OCI-LY7 (cell line): ENCODE measurements at regions not wholly inside any gene's neighbourhood (a gene's known extent, or its start where the extent isn't known, plus 50 kb on each side); places are given as distances from the start of the nearest gene placed in this dataset.

Experiments used
- BruUV-seq: library from RNA; stranded (reverse); fragments of 400-500 nt; replicated peaks from 2 replicates; lab custom pipeline; 2021; lab: Mats Ljungman, UMichigan
- CTCF ChIA-PET: fragments of 300-600 bp; sonication (Branson Sonifier 250); formaldehyde crosslinking; loops from one replicate; lab custom pipeline; 2022; ENCODE audit warnings: antibody characterized with exemption; ENCODE audit not compliant: unreplicated experiment; lab: Charles Lee
- POLR2A ChIA-PET: fragments of 300-600 bp; sonication (Branson Sonifier 250); formaldehyde crosslinking; loops from one replicate; lab custom pipeline; 2022; ENCODE audit warnings: antibody characterized with exemption; lab: Charles Lee
- DNase-seq: peaks from one replicate; pipeline ENCODE4 v3.0.0-alpha.2; 2015; ENCODE audit warnings: low spot score
- H2AFZ ChIP-seq: fragments of 200-600 bp; sonication (generic), shearing (Covaris generic); 2 replicates; pipeline ENCODE4 v1.6.1; 2014; ENCODE audit warnings: mild to moderate bottlenecking, antibody characterized with exemption, low read length, moderate library complexity
- H3K27ac ChIP-seq: fragments of 200-600 bp; sonication (generic); 2 replicates; pipeline ENCODE4 v1.5.1; 2014; ENCODE audit warnings: mixed run types, low read depth, mild to moderate bottlenecking, moderate library complexity, low read length, inconsistent platforms; ENCODE audit not compliant: poor library complexity, severe bottlenecking
- H3K36me3 ChIP-seq: fragments of 200-600 bp; sonication (generic); 2 replicates; pipeline ENCODE4 v1.6.1; 2014; ENCODE audit warnings: mild to moderate bottlenecking, antibody characterized with exemption, low read length, moderate library complexity, mixed read lengths; ENCODE audit not compliant: insufficient read depth
- H3K4me1 ChIP-seq: fragments of 200-600 bp; sonication (generic); 2 replicates; pipeline ENCODE4 v1.5.1; 2014; ENCODE audit warnings: mild to moderate bottlenecking, low read length; ENCODE audit not compliant: insufficient read depth, poor library complexity, severe bottlenecking
- H3K4me2 ChIP-seq: fragments of 200-600 bp; sonication (generic); 2 replicates; pipeline ENCODE4 v1.6.1; 2014; ENCODE audit warnings: mild to moderate bottlenecking, low read length
- H3K4me3 ChIP-seq: fragments of 200-600 bp; sonication (generic); 2 replicates; pipeline ENCODE4 v1.5.1; 2014; ENCODE audit warnings: mild to moderate bottlenecking, low read depth, low read length; ENCODE audit not compliant: poor library complexity, severe bottlenecking
- H3K79me2 ChIP-seq: fragments of 200-600 bp; sonication (generic); 2 replicates; pipeline ENCODE4 v1.6.1; 2016; ENCODE audit warnings: low read depth, mild to moderate bottlenecking, low read length, moderate library complexity, mixed read lengths; ENCODE audit not compliant: insufficient read depth
- H3K9me2 ChIP-seq: fragments of 200-600 bp; sonication (generic); 2 replicates; pipeline ENCODE4 v1.6.1; 2016; ENCODE audit warnings: mild to moderate bottlenecking, low read length, mixed read lengths; ENCODE audit not compliant: insufficient read depth
- H3K9me3 ChIP-seq: fragments of 200-600 bp; sonication (generic); 2 replicates; pipeline ENCODE4 v1.6.1; 2014; ENCODE audit warnings: mild to moderate bottlenecking, mixed run types, low read length, mixed read lengths
- H4K20me1 ChIP-seq: fragments of 200-600 bp; sonication (generic); 2 replicates; pipeline ENCODE4 v1.6.1; 2014; ENCODE audit warnings: mild to moderate bottlenecking, antibody characterized with exemption, low read length, moderate library complexity, mixed read lengths; ENCODE audit not compliant: insufficient read depth
- EZH2phosphoT487 ChIP-seq: fragments of 200-600 bp; sonication (generic); IDR thresholded peaks from 2 replicates; pipeline ENCODE4 v1.6.1; 2018; ENCODE audit warnings: low read depth, borderline replicate concordance, mild to moderate bottlenecking, mixed run types, antibody characterized with exemption, low read length, moderate library complexity, mixed read lengths
- intact Hi-C: fragments of 100-400 bp; cut with micrococcal nuclease; formaldehyde crosslinking; loops from one replicate; pipeline ENCODE4 v1.10.0; 2022; ENCODE audit not compliant: unreplicated experiment
- TF ChIP-seq, protein P1 (sequence below): fragments of 200-600 bp; sonication (generic); conservative IDR thresholded peaks from 2 replicates; pipeline ENCODE4 v1.5.1; 2014; ENCODE audit warnings: mild to moderate bottlenecking, antibody characterized with exemption, low read length, moderate library complexity, mixed read lengths

DNA sequence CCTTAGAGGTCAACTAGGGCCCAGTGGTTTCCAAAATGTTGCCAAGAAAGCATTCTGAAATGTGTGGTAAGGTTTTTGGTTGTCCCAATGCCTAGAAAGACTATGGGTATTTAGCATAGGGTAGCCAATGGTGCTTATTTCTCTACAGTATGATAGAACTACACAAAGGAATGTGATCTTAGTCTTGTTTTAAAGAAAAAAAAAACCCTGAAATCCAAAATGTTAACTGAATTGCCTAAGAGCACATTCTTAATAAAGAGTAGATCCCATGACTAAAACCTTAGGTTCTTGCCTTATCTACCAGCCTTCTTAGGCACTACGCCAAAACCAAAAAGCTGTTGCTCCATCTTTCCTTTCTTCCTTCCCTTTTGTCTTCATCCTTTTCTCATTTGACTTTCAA, 428.2 kb downstream of the MRPL39 start:
- no peaks in the 10 kb centered on the region for H3K4me1 ChIP-seq
- POLR2A ChIA-PET = no interaction called here
- no peak for DNase-seq
- BruUV-seq = no TSS peak
- H4K20me1 ChIP-seq = no peaks in the 10 kb centered on the region
- H2AFZ ChIP-seq = no peak overlapping the region
- CTCF ChIA-PET = no interaction called here
- no peak overlapping the region for H3K27ac ChIP-seq
- H3K9me2 ChIP-seq = no peaks in the 10 kb centered on the region
- intact Hi-C loops = no loop called here
- no peaks in the 10 kb centered on the region for H3K79me2 ChIP-seq
- H3K36me3 ChIP-seq = no peaks in the 10 kb centered on the region
- H3K4me2 ChIP-seq = no peak overlapping the region
- 0 out of 2 replicates have a peak, but pooled peaks cover 6% of the 10 kb centered on the region for H3K9me3 ChIP-seq
- TF ChIP-seq EZH2phosphoT487 = no peak
- TF ChIP-seq, protein P1, sequence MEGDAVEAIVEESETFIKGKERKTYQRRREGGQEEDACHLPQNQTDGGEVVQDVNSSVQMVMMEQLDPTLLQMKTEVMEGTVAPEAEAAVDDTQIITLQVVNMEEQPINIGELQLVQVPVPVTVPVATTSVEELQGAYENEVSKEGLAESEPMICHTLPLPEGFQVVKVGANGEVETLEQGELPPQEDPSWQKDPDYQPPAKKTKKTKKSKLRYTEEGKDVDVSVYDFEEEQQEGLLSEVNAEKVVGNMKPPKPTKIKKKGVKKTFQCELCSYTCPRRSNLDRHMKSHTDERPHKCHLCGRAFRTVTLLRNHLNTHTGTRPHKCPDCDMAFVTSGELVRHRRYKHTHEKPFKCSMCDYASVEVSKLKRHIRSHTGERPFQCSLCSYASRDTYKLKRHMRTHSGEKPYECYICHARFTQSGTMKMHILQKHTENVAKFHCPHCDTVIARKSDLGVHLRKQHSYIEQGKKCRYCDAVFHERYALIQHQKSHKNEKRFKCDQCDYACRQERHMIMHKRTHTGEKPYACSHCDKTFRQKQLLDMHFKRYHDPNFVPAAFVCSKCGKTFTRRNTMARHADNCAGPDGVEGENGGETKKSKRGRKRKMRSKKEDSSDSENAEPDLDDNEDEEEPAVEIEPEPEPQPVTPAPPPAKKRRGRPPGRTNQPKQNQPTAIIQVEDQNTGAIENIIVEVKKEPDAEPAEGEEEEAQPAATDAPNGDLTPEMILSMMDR = no peak
- H3K4me3 ChIP-seq = no peak overlapping the region

DNA sequence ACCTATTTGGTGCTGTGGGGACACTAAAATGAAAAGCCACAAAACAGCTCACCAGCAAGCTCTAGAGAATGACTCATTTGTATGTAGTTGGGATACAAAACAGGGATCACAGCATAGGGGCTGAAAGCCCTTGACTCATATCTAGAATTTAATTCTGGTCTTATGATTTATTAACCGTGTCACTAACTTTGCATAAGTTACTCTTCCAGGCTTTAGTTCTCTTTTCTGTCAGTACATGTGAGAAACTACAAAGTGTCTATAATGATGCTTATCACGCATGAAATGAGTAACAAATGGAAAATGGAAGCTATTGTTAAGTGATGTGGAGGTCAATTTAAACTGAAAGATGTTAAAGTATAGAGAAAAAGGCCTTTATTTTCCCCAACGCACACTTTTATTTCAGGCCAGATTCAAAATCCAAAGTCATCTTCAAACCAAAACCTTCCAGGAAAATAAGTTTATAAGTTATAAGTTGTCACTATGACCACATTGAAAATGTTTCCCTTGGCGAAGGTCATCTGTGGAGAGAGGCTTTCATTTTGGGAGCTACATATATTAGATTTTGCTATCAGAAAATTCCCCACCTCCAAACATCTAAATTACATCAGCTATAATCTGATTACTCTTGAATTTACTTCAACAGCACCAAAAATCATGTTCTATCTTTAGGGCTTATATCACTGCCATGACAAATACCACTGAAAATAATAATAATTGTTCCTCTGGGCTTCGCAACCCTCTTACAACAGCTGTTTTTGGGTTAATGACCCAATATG, 430.5 kb downstream of the MRPL39 start:
- no peaks in the 10 kb centered on the region for H3K36me3 ChIP-seq
- no peaks in the 10 kb centered on the region for H3K79me2 ChIP-seq
- no peaks in the 10 kb centered on the region for H3K4me1 ChIP-seq
- ChIA-PET POLR2A (interaction anchor here (0.6 to 0.7 kb wide), 3 partner anchors 43 to 622 kb away, joined by 3 read pairs; no protein-coding TSS in a partner anchor), CTCF (no interaction called here)
- no peak overlapping the region for H3K4me2 ChIP-seq
- no peaks in the 10 kb centered on the region for H3K9me2 ChIP-seq
- intact Hi-C loops = no loop called here
- 0 out of 2 replicates have a peak, but pooled peaks cover 6% of the 10 kb centered on the region for H3K9me3 ChIP-seq
- DNase-seq = no peak
- no peaks in the 10 kb centered on the region for H4K20me1 ChIP-seq
- H3K27ac ChIP-seq = no peak overlapping the region
- no peak overlapping the region for H2AFZ ChIP-seq
- no TSS peak for BruUV-seq
- TF ChIP-seq EZH2phosphoT487 = no peak
- TF ChIP-seq, protein P1 = no peak
- H3K4me3 ChIP-seq = no peak overlapping the region

DNA sequence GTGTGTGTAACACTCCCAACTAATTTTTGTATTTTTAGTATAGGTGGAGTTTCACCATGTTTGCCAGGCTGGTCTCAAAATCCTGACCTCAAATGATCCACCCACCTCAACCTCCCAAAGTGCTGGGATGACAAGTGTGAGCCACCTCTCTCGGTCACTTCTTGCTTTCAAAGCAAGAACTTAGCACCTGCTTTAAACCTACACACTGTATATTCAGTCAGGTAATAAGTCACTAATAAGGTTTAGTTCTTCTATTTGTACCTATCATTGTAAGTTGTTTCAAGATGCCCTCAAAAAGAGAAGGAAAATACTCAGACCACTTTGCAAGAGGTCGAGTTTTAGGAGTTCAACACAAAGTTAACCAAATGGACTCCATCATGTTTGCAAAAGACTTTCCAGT, 431.3 kb downstream of the MRPL39 start:
- 0 out of 2 replicates have a peak, but pooled peaks cover 6% of the 10 kb centered on the region for H3K9me3 ChIP-seq
- no peaks in the 10 kb centered on the region for H3K79me2 ChIP-seq
- no peaks in the 10 kb centered on the region for H3K36me3 ChIP-seq
- H3K4me3 ChIP-seq = no peak overlapping the region
- intact Hi-C loops = no loop called here
- no peak overlapping the region for H3K4me2 ChIP-seq
- H3K9me2 ChIP-seq = no peaks in the 10 kb centered on the region
- TF ChIP-seq, protein P1 = no peak
- no peak for TF ChIP-seq EZH2phosphoT487
- H3K4me1 ChIP-seq = no peaks in the 10 kb centered on the region
- no peak overlapping the region for H3K27ac ChIP-seq
- H2AFZ ChIP-seq = no peak overlapping the region
- no peaks in the 10 kb centered on the region for H4K20me1 ChIP-seq
- no TSS peak for BruUV-seq
- POLR2A ChIA-PET = no interaction called here
- no peak for DNase-seq
- CTCF ChIA-PET = no interaction called here
